Tibial nerve (tissue), 4 donors: ENCODE measurements at regions not wholly inside any gene's neighbourhood (a gene's known extent, or its start where the extent isn't known, plus 50 kb on each side); places are given as distances from the start of the nearest gene placed in this dataset.

Experiments used
- CTCF ChIP-seq, 5 experiments: fragments of 200-600 bp in 3 of 5; fragments of 450-650 bp in 2 of 5; sonication (generic) in 3 of 5; IDR thresholded peaks; one replicate each; pipeline ENCODE4 v1.5.1; 2016 to 2019; ENCODE audit warnings: antibody characterized with exemption in 5 of 5, mild to moderate bottlenecking in 3 of 5, moderate library complexity in 2 of 5
- EP300 ChIP-seq, 2 donors: sonication (generic); formaldehyde crosslinking; IDR thresholded peaks; one replicate each; pipeline ENCODE4 v1.6.1; 2017; ENCODE audit warnings: antibody characterized with exemption in 2 of 2, mild to moderate bottlenecking in 1 of 2
- POLR2A ChIP-seq, 2 donors: fragments of 450-650 bp; IDR thresholded peaks; one replicate each; pipeline ENCODE4 v1.6.1; 2017; ENCODE audit warnings: antibody characterized with exemption in 2 of 2, mild to moderate bottlenecking in 2 of 2, moderate library complexity in 2 of 2

- TF ChIP-seq CTCF (IDR thresholded peaks at IDR 0.05) (no peak), EP300 (IDR thresholded peaks at IDR 0.05) (no peak), POLR2A (IDR thresholded peaks at IDR 0.05) (no peak)
These were observed 51.4 kb upstream of the PLEKHG1 start for GRCh38 chr6:150548330-150548729.
